ENCODE measurements at regions not wholly inside any gene's neighbourhood (a gene's known extent, or its start where the extent isn't known, plus 50 kb on each side); places are given as distances from the start of the nearest gene placed in this dataset.

DNA sequence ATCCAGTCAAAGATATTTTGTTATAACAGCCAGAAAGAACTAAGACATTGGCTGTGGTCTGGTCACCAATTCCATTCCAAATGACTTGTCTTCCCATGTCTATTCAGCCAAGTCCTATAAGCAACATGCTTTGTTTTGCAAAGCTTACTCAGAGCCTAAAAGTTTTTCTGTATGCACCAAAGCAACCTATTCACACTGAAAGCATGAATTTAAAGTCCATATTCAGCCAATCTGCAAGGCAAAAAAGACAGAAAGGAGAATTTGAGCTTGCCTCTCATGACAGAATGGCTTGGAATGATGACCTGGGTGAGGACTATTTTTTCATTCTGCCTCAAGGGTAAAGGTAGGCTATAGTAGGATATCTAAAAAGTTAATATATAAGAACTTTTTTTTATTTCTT is 323.2 kb upstream of the NOCT start:
- CTCF ChIA-PET: interaction anchor here (0.7 kb wide), 2 partner anchors 12 to 1565 kb away, joined by 3 read pairs; no protein-coding TSS in a partner anchor
- TF ChIP-seq ZNF384 (IDR thresholded peaks at IDR 0.05) (no peak), HDGF (IDR thresholded peaks at IDR 0.05; ENCODE audit: borderline replicate concordance) (no peak), FOXM1 (IDR thresholded peaks at IDR 0.05; ENCODE audit: borderline replicate concordance) (no peak), FOXK2 (IDR thresholded peaks at IDR 0.05) (no peak)
- POLR2A ChIA-PET: no interaction called here
- no peak for DNase-seq (ENCODE audit: extremely low spot score)

GRCh38 chr4:138689593-138689992 is 326.0 kb upstream of the NOCT start:
- ChIA-PET POLR2A (no interaction called here), CTCF (interaction anchor here (0.6 to 1.4 kb wide), 2 partner anchors 9 to 869 kb away, joined by 3 read pairs; no protein-coding TSS in a partner anchor)
- DNase-seq (ENCODE audit: extremely low spot score): no peak
- TF ChIP-seq SUZ12 (IDR thresholded peaks at IDR 0.05) (no peak), ZNF384 (IDR thresholded peaks at IDR 0.05) (no peak), NFRKB (IDR thresholded peaks at IDR 0.05) (no peak), L3MBTL2 (conservative IDR thresholded peaks at IDR 0.05) (no peak), TARDBP (IDR thresholded peaks at IDR 0.05) (no peak), FOXK2 (IDR thresholded peaks at IDR 0.05) (no peak), FOXA1 (IDR thresholded peaks at IDR 0.05) (no peak), FOXM1 (IDR thresholded peaks at IDR 0.05; ENCODE audit: borderline replicate concordance) (no peak), CTBP1 (IDR thresholded peaks at IDR 0.05; ENCODE audit: borderline replicate concordance) (no peak), ELF4 (IDR thresholded peaks at IDR 0.05) (no peak), LEF1 (IDR thresholded peaks at IDR 0.05; ENCODE audit: borderline replicate concordance) (no peak), PKNOX1 (IDR thresholded peaks at IDR 0.05) (no peak), BHLHE40 (IDR thresholded peaks at IDR 0.05; ENCODE audit: borderline replicate concordance) (no peak), HDGF (IDR thresholded peaks at IDR 0.05; ENCODE audit: borderline replicate concordance) (no peak), SP1 (IDR thresholded peaks at IDR 0.05) (no peak), ARNT (IDR thresholded peaks at IDR 0.05) (no peak)

GRCh38 chr4:138689187-138689586 is 326.4 kb upstream of the NOCT start:
- CTCF ChIA-PET: interaction anchor here (0.6 to 1.6 kb wide), 4 partner anchors 9 to 869 kb away, joined by 3 to 4 read pairs (median 3); no protein-coding TSS in a partner anchor
- POLR2A ChIA-PET: no interaction called here
- no peak for TF ChIP-seq ARNT (IDR thresholded peaks at IDR 0.05)
- no peak for TF ChIP-seq FOXK2 (IDR thresholded peaks at IDR 0.05)
- TF ChIP-seq L3MBTL2 (conservative IDR thresholded peaks at IDR 0.05): no peak
- TF ChIP-seq SUZ12 (IDR thresholded peaks at IDR 0.05): no peak
- no peak for TF ChIP-seq HDGF (IDR thresholded peaks at IDR 0.05; ENCODE audit: borderline replicate concordance)
- no peak for TF ChIP-seq LEF1 (IDR thresholded peaks at IDR 0.05; ENCODE audit: borderline replicate concordance)
- TF ChIP-seq FOXM1 (IDR thresholded peaks at IDR 0.05; ENCODE audit: borderline replicate concordance): no peak
- no peak for TF ChIP-seq SP1 (IDR thresholded peaks at IDR 0.05)
- no peak for TF ChIP-seq ELF4 (IDR thresholded peaks at IDR 0.05)
- no peak for TF ChIP-seq NFRKB (IDR thresholded peaks at IDR 0.05)
- TF ChIP-seq BHLHE40 (IDR thresholded peaks at IDR 0.05; ENCODE audit: borderline replicate concordance): no peak
- TF ChIP-seq CTBP1 (IDR thresholded peaks at IDR 0.05; ENCODE audit: borderline replicate concordance): no peak
- no peak for TF ChIP-seq PKNOX1 (IDR thresholded peaks at IDR 0.05)
- no peak for TF ChIP-seq TARDBP (IDR thresholded peaks at IDR 0.05)
- TF ChIP-seq ZNF384 (IDR thresholded peaks at IDR 0.05): no peak
- no peak for TF ChIP-seq FOXA1 (IDR thresholded peaks at IDR 0.05)
- DNase-seq (ENCODE audit: extremely low spot score): no peak

GRCh38 chr4:138688408-138689085 is 327.0 kb upstream of the NOCT start:
- ChIA-PET POLR2A (no interaction called here), CTCF (interaction anchor here (0.6 to 1.6 kb wide), 4 partner anchors 8 to 868 kb away, joined by 3 to 4 read pairs (median 3); no protein-coding TSS in a partner anchor)
- TF ChIP-seq FOXK2 (IDR thresholded peaks at IDR 0.05): no peak
- no peak for TF ChIP-seq HDGF (IDR thresholded peaks at IDR 0.05; ENCODE audit: borderline replicate concordance)
- TF ChIP-seq PKNOX1 (IDR thresholded peaks at IDR 0.05): no peak
- no peak for TF ChIP-seq ZNF384 (IDR thresholded peaks at IDR 0.05)
- no peak for TF ChIP-seq NFRKB (IDR thresholded peaks at IDR 0.05)
- no peak for TF ChIP-seq LEF1 (IDR thresholded peaks at IDR 0.05; ENCODE audit: borderline replicate concordance)
- TF ChIP-seq FOXA1 (IDR thresholded peaks at IDR 0.05): no peak
- TF ChIP-seq ELF4 (IDR thresholded peaks at IDR 0.05): no peak
- no peak for TF ChIP-seq CTBP1 (IDR thresholded peaks at IDR 0.05; ENCODE audit: borderline replicate concordance)
- no peak for TF ChIP-seq ARNT (IDR thresholded peaks at IDR 0.05)
- TF ChIP-seq TARDBP (IDR thresholded peaks at IDR 0.05): no peak
- TF ChIP-seq SUZ12 (IDR thresholded peaks at IDR 0.05): no peak
- no peak for TF ChIP-seq FOXM1 (IDR thresholded peaks at IDR 0.05; ENCODE audit: borderline replicate concordance)
- no peak for TF ChIP-seq SP1 (IDR thresholded peaks at IDR 0.05)
- TF ChIP-seq BHLHE40 (IDR thresholded peaks at IDR 0.05; ENCODE audit: borderline replicate concordance): no peak
- no peak for TF ChIP-seq L3MBTL2 (conservative IDR thresholded peaks at IDR 0.05)
- DNase-seq (ENCODE audit: extremely low spot score): no peak

DNA sequence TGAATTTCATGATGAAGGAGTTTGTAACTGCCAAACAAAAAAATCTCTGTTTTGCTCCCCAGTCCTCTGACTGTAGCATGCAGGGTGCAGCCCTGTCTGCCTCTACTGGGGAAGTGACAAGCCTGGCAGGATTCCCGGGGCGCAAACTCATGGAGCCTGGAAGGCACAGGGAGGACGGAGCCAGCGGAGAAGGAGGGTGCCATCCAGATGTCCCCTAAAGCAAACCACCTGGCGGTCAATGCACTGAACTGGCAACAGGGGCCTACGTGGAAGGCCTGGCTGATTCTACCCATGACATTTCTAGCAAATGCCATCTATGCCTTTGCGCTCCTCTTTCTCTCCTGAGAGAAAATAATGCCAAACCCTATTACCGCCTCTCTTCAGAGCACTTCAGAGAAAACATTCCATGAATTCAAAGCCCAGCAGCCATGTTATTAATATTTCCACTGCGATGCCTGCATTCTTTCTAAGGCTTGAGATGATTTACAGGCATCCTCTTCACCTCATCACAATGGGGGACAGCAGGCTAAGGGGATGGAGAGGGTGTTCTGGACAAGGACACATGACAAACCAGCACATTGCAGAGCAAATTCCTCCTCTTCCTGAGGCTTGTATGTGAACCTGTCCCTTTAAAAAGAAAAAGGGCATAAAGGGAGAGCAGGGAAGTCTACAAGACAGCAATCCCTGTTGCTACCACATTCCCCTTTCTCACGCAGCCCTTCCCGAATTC is 329.3 kb upstream of the NOCT start:
- ChIA-PET POLR2A (no interaction called here), CTCF (no interaction called here)
- no peak for DNase-seq (ENCODE audit: extremely low spot score)
- TF ChIP-seq FOXA1 (IDR thresholded peaks at IDR 0.05) (no peak), ZNF384 (IDR thresholded peaks at IDR 0.05) (no peak), BHLHE40 (IDR thresholded peaks at IDR 0.05; ENCODE audit: borderline replicate concordance) (no peak), PKNOX1 (IDR thresholded peaks at IDR 0.05) (no peak), FOXM1 (IDR thresholded peaks at IDR 0.05; ENCODE audit: borderline replicate concordance) (no peak), ARNT (IDR thresholded peaks at IDR 0.05) (no peak), FOXK2 (IDR thresholded peaks at IDR 0.05) (no peak), SP1 (IDR thresholded peaks at IDR 0.05) (no peak), TARDBP (IDR thresholded peaks at IDR 0.05) (no peak), LEF1 (IDR thresholded peaks at IDR 0.05; ENCODE audit: borderline replicate concordance) (no peak), L3MBTL2 (conservative IDR thresholded peaks at IDR 0.05) (no peak), HDGF (IDR thresholded peaks at IDR 0.05; ENCODE audit: borderline replicate concordance) (no peak), CTBP1 (IDR thresholded peaks at IDR 0.05; ENCODE audit: borderline replicate concordance) (no peak), SUZ12 (IDR thresholded peaks at IDR 0.05) (no peak), NFRKB (IDR thresholded peaks at IDR 0.05) (no peak), ELF4 (IDR thresholded peaks at IDR 0.05) (no peak)

All from HEK293T (cell line).